NCI-H1417 treated with DMSO at 0.1 percent for 48 hours (cell line): ENCODE measurements at regions not wholly inside any gene's neighbourhood (a gene's known extent, or its start where the extent isn't known, plus 50 kb on each side); places are given as distances from the start of the nearest gene placed in this dataset.

Source experiments
- DNase-seq: peaks from one replicate; lab custom pipeline; 2025; lab: John Stamatoyannopoulos, UW

- no peak for DNase-seq
These were observed 207.0 kb downstream of the THBS2 start for GRCh38 chr6:169046483-169047192.

GRCh38 chr6:169046021-169046420, 207.6 kb downstream of the THBS2 start:
- no peak for DNase-seq

- DNase-seq, result no peak
These were observed 208.2 kb downstream of the THBS2 start for GRCh38 chr6:169045486-169045885.

- no peak for DNase-seq
These were observed 209.0 kb downstream of the THBS2 start for GRCh38 chr6:169044381-169045230.

GRCh38 chr6:169042061-169042460, 211.6 kb downstream of the THBS2 start:
- DNase-seq, result no peak

- no peak for DNase-seq
These were observed 212.6 kb downstream of the THBS2 start for GRCh38 chr6:169041078-169041477.

- no peak for DNase-seq
These were observed 215.0 kb downstream of the THBS2 start for GRCh38 chr6:169038691-169039090.

- DNase-seq, result no peak
These were observed 218.0 kb downstream of the THBS2 start for GRCh38 chr6:169035385-169036240.

GRCh38 chr6:169034516-169035167, 219.0 kb downstream of the THBS2 start:
- no peak for DNase-seq

GRCh38 chr6:169029861-169030260, 223.8 kb downstream of the THBS2 start:
- no peak for DNase-seq

- DNase-seq, result no peak
These were observed 225.3 kb downstream of the THBS2 start for GRCh38 chr6:169028343-169028742.

GRCh38 chr6:169026175-169026574, 227.5 kb downstream of the THBS2 start:
- no peak for DNase-seq

- DNase-seq, result no peak
These were observed 229.5 kb downstream of the THBS2 start for GRCh38 chr6:169024047-169024660.

GRCh38 chr6:169023161-169023874, 230.3 kb downstream of the THBS2 start:
- no peak for DNase-seq

- no peak for DNase-seq
These were observed 231.6 kb downstream of the THBS2 start for GRCh38 chr6:169022079-169022478.

- DNase-seq, result no peak
These were observed 232.8 kb downstream of the THBS2 start for GRCh38 chr6:169020821-169021220.

GRCh38 chr6:169019727-169020491, 233.7 kb downstream of the THBS2 start:
- DNase-seq, result no peak

GRCh38 chr6:169019111-169019510, 234.5 kb downstream of the THBS2 start:
- no peak for DNase-seq

GRCh38 chr6:169016758-169017157, 236.9 kb downstream of the THBS2 start:
- no peak for DNase-seq
